ENCODE measurements at regions not wholly inside any gene's neighbourhood (a gene's known extent, or its start where the extent isn't known, plus 50 kb on each side); places are given as distances from the start of the nearest gene placed in this dataset.
"Not testable (repeated sequence)": the region's sequence is repeated elsewhere in the genome, so short reads cannot be mapped to it uniquely, and the experiment has no call there.

DNA sequence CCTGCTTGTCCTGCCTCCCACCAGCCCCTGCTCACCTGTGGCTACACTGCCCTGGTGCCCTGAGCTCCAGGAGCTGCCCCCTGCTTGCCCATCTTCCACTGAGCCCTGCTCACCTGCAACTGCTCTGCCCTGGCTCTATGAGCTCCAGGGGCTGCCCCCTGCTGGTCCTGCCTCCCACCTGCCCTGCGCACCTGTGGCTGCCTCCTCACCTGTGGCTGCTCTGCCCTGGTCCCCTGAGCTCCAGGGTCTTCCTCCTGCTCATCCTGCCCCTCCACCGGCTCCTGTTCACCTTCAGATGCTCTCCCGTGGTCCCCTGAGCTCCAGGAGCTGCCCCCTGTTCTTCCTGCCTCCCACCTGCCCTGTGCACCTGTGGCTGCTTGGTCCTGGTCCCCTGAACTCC is 247.6 kb downstream of the TMEM121 start:
- no peak for DNase-seq

DNA sequence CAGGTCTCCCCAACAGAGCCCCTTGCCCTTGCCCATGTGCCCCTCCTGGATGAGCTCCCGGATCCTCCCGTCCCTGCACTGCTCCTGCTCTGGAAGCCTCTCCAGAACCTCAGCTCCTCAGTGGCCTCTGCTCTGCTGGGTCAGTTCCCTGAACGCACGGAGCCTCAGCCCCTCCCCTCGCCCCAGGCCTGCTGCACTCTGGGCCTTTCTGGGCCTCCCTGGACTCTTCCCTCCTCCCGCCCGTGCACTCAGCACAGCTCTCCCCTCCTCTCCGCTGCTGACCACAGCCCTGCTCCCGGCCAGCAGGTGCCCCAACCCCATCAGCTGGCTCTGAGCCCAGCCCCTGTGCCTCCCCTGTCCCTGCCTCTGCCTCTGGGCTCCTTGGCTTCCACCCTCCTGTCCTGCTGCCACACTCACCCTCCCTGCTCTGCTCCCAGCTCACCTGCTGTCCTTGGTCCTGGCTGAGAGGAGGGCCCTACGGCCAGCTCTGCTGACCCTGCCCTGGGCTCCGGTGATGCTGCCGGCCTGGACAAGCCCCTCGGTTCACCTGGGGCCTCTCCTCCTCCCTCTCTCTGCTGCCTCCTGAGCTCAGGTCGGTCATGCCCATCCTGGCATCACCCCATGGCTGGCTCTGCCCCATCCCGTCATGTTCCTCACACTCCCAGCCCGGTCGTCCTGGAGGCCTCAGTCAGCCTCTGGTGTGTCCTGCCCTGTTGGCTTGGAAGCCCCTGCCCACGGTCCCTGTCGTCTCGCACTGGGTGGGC is 248.4 kb downstream of the TMEM121 start:
- DNase-seq: not testable (repeated sequence)

DNA sequence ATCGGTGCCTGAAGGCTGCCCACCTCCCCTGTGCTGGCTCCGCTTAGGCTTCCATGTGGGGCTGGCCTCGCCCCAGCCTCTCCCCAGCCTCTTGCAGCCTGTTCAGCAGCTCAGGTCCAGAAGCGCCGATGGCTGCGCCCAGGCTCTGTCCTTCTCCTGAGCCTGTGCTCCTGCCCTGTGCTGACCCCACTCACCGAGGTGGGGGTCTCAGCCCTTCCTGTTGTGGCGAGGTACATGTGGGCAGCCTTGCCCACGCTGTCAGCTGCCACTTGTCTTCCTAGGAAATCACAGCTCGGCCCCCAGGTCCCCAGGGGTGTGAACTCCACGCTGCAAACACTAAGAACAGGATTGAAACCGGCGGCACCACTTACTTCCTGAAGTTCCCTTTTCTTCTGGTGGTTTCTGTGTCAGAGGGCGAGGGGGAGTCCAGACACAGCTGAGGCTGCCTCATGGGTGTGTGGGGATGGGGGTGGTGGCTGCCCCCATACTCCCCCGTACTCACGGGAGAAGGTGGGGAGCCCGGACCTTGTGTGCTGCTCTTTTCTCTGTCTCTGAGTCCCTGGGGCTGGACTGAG is 249.1 kb downstream of the TMEM121 start:
- not testable (repeated sequence) for DNase-seq

DNA sequence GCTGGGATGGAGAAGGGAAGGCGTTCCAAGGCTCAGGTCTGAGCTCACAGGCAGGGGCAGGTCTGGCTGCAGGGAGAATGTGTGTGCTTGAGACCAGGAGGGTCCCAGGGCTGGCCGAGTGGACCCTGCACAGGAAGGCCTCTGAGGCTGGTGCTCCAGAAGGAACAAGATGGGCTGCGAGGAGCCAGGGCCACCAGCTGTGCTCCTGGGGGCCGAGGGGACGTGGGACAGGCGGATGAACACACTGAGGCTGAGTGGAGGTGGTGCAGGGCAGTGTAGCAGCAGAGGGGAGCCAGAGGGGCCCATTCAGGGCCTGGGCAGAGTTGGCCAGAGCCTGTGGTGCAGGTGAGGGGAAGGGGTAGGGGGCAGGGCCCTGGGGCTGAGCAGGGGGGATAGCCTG is 249.7 kb downstream of the TMEM121 start:
- DNase-seq: not testable (repeated sequence)

DNA sequence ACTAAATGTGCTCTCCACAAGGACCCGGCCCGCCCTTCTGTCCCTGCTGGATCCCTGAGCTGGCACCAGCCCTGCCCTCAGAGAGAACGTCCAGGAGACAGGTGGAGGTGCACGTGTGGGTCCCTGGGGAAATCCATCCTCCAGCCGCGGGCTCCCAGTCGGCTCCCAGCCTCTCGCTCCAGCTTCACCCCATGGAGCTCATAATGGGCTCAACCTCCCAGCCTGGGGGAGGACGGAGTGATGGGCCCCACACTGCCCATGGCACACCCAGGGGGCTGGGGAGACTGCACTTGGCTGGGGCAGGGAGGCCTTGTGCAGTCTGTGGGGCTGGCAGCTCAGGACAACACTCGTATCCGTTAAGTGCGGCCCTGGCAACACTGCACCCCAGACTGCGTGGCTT is 250.5 kb downstream of the TMEM121 start:
- DNase-seq: no peak

DNA sequence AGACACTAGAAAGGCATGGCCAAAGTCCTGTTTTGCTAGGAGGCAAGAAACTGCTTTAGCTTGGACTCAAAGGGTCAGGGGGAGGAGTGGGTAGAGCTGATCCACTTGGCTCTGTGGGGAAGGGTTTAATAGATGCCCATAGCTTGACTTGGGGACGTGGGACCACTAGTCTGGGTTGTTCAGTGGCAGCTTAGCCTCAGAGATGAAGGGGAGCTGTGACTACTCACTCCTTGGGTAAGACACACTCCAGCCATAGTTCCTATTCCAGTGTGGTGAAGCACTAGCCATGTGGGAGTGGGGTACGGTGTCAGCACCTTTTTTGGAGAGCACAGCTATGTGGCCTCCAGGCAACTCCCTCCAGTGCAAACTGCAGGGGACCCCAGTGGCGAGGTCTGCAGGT is 257.3 kb downstream of the TMEM121 start:
- DNase-seq: no peak

DNA sequence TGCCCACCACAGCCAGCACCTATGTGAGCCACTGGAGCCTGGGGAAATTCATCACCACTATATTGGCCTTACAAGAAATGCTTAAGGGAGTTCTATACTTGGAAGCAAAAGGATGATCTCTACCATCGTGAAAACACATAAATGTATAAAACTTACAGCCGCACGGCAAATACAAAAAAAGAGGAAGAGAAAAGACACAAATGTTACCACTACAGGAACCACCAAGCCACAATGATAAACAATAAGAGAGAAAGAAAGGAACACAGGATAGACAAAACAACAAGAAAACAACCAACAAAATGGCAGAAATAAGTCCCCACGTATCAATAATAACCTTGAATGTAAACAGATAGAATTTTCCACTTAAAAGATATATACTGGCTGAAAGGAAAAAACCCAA is 267.5 kb downstream of the TMEM121 start:
- DNase-seq: no peak

DNA sequence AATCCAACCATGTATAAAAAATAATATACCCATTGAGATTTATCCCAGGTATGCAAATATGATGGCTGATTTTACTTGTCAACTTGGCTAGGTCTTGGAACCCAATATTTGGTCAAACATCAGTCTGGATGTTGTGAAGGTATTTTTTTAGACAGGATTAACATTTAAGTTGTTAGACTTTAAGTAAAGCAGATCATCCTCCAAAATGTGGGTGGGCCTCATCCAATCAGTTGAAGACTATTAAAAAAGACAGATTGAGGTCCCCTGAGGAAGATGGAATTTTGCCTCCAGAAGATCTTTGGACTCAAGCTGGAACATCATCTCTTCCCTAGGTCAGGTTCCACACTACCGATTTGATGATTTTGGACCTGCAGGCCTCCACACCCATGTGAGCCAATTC is 271.2 kb downstream of the TMEM121 start:
- DNase-seq: no peak

DNA sequence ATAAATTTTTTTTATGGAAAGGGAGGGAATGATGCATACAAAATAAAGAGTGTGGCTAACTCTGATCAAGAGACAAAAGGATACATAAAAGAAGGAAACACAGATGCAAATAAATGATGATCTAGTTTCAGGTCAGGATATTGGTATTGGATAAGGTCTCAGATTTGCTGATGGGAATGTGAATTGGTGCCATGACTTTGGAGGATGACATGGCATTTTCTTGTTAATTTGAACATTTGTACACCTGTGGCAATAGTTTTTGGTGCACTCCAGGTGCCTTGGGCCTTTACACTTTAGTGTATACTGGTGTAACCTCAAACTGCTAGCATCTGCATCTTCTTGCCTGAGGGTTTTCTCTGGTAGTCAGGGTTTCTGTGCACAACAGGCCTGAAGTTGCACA is 279.3 kb downstream of the TMEM121 start:
- DNase-seq: no peak

DNA sequence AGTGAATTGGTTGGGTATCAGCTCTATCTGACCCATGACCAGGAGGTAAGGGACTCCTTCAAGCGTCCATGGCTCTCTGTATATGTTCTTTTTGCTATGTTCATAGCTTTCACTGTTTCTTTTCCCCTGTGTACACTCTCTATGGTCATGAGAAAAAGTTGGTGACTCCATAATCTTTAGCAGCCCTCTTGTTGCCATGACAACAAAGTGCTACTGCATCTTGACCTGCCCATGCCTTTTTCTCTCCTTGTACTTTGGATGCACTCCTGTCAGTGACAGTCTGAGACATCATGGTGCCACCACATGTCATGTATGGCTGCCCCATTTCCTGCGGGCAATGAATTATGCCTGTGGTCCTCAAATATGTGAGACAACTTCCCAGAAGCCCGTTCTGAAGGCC is 280.2 kb downstream of the TMEM121 start:
- DNase-seq: no peak

DNA sequence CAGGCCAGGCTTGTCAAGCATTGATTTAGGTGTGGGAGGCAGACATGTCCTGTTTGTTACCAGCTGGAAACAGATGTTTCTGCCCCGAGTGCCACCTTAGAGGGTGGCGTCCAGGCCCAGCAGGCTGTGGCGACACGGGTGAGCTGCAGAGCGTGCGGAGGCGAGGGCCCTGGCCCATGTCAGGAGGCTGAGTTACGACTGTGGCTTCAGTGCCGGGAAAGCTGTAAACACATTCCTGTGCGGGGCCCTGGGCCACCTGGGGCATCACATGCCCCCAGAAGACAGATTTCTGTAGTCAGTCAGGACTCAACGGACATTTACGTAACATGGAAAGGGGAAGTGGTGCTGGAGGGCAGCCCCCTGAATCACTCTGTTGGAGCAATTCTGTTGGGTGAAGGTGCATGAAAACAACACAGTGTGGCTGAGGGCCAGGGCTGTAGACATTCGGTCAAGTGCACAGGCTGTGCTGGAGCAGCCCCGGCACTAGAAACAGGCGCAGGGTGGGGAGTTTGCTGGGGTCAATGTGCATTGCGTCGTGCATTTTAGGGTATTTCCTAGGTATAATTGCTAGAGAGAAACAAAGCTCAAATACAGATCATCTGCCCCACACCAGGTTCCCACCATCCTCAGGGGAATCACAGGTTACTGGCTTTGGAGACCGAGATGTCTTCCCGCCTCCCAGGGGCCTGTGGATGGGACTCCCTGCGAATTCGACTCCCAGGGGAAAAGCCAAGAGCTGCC is 291.8 kb downstream of the TMEM121 start:
- no peak for DNase-seq

DNA sequence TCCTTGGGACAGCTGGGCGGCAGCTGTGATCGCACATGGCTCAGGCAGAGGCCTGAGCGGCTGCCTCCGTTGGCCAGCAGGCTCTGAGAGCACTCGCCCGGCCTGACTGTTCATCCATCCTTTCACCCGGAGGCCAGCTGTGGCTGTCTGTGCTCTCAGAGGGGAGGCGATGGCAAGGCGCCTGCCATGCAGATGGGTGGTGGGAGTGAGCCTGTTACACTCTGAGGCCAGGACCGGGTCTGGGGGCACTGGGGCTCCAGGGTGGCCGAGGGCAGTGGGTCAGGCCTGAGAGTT is 292.3 kb downstream of the TMEM121 start:
- DNase-seq: no peak

DNA sequence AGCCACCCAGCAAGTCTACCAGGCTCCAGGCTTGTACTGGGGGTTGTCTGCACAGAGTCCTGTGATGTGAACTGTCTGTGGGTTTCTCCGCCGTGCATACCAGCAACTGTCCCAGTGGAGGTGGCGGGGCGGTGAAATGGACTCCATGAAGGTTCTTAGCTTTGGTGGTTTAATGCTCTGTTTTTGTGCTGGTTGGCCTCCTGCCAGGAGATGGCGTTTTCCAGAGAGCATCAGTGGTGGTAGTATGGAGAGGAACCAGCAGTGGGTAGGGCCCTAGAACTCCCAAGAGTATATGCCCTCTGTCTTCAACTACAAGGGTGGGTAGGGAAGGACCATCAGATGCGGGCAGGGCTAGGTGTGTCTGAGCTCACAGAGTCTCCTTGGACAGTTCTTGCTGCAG is 303.8 kb downstream of the TMEM121 start:
- DNase-seq: no peak

DNA sequence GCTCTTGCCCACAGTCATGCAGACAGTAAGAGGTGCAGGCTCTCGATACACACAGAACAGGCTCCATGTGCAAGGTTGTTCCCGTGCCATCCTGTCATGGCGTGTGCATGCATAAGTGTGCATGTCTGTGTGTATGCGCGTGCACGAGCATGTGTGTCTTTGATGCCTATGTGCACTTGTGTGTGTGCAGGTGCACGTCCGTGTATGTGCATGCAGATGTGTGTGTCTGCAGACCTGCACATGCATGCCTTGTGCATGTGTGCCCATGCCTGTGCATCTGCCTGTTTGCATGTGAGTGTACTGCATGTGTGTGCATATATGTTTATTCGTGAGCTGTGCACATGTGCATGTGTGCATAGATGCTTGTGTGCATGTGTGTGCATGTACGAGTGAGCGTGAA is 309.8 kb downstream of the TMEM121 start:
- no peak for DNase-seq

DNA sequence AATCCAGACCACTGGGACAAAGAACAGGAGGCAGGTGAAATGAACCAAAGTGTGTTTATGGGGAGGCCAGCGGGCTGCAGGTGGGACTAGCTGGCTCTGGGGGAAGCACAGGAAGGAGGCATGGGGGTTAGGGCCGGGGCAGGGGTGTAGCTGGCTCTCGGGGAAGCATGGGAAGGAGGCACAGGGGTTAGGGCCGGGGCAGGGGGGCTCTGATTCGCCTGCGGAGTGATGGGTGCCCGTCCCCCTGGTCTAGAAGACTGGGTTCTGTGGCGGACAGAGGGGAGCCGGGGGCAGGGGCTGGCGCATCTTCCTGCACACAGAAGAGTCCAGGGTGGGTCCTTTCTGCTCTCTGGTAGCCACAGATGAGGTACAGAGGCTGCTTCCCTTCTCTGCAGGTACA is 310.3 kb downstream of the TMEM121 start:
- DNase-seq: no peak

DNA sequence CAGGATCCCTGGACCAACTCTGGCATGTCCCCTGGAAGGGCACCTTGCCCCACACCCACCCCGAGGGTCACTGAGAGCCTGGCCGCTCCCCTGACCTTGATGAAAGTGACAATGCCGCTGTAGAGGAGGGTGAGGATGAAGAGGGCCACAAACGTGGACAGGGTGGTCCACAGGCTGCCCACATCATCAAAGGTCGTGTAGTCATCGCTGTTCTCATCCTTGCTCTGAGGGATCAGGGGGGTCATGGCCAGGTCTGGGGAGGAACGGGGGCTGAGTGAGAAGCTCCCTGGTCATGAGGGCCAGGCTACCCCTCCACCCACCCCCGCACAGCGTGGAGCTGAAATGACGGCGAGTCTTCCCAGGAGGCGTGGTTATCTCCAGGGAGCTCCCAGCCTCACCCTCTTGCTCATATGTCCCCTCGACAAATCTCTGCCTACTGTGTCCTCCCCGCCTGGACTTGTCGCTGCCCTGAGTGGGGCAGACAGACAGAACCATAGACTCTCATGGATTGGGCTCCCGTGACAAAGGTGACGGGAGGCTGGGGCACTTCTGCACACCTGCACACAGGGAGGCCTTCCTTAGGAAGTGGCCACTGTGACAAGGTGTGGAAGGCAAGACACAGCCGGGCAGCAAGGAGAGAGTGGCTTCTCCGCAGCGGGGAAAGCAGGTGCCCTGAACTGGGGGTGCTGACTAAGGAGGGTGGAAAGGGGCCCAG is 311.1 kb downstream of the TMEM121 start:
- no peak for DNase-seq

DNA sequence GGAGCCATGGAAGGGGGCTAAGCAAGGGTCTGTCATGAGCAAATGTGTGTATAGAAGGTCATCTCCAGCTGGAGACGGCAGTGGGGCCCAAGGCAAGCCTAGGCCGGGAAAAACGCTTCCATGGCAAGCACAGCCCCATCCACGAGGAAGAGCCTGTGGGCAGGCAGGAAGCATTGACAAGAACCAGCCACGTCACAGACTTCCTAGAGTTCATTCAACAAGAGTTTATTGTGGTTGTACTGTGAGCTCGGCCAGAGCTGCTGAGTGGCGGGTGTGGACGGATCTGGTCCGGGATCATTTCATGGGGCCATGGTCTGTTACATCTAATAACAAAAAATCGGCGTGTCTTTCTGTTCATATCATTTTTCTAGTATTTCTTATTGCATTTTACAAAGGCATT is 311.7 kb downstream of the TMEM121 start:
- no peak for DNase-seq

DNA sequence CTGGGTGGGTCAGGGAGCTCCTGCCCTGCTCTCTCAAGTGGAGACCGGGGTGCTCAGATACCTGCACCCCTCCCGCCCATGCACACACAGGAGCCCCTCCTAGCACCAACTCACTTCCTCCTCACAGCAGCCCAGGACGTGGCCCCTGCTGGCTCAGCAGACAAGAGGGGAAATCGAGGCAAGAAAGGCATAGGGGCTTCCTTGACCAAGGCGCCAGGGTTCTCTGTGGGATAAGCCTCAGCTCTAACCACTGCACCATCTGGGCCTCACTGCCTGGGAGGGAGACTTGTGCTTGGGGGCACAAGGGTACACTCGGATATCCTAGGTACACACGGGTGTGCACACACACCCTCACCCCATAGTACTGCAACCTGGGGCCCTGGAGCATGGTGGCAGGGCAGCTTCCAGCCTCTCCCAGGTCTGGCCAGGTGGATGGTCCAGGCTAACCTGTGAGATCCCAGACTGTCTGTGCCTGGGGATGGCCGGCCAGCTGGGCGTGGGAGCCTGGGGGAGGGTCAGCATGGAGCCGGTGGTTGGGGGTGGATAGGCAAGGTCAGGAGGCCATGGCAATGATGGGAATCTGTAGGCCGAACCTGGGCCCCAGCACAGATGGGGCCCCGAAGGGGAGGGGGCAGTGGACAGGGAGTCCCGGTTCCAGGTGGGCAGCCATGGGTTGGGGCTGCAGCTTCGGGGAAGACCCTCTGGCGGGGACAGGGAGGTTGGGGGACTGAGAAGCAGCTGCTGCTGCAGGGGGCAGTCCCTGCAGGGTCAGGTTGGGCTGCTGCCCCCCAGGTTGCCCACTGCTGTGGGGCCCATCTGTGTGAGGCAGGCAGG is 312.4 kb downstream of the TMEM121 start:
- DNase-seq: no peak

DNA sequence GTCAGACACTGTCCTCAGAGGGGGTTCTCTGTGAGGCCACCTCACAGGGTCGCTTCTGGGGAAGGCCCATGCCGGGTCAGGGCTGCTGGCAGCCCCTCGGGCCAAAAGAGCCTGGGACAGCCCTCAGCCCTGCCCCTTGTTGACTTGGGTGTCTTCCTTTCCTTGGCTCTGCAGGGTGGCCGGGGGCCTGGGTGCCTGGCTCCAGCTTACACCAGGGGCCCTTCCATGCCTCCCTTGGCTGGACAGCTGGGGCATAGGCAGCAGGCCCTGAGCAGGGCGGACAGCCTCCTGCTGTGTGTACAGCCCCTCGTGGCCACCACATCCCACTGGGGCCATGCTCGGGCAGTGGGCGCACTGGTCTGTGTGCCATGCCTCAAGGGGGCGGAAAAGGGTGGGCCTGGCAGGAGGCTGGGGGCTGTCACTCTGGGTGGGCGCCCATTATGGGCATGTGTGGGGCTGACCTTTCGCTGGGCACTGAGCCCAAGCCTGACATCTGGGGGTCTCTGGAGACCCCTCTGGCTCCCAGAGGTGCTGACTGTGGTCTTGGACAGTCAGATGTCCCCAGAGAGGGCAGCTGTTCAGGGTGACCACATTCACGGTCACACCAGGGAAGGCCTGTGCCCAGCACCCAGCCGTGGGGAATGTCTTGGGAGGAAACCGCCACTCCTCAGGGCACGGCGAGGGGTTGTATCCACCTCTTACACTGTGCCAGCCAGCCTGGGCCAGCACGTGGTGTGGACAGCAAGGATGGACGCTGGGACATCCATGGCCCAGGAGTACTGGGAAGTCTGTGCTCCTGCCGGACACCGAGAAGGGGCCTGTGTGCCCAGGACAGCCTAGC is 313.3 kb downstream of the TMEM121 start:
- no peak for DNase-seq

DNA sequence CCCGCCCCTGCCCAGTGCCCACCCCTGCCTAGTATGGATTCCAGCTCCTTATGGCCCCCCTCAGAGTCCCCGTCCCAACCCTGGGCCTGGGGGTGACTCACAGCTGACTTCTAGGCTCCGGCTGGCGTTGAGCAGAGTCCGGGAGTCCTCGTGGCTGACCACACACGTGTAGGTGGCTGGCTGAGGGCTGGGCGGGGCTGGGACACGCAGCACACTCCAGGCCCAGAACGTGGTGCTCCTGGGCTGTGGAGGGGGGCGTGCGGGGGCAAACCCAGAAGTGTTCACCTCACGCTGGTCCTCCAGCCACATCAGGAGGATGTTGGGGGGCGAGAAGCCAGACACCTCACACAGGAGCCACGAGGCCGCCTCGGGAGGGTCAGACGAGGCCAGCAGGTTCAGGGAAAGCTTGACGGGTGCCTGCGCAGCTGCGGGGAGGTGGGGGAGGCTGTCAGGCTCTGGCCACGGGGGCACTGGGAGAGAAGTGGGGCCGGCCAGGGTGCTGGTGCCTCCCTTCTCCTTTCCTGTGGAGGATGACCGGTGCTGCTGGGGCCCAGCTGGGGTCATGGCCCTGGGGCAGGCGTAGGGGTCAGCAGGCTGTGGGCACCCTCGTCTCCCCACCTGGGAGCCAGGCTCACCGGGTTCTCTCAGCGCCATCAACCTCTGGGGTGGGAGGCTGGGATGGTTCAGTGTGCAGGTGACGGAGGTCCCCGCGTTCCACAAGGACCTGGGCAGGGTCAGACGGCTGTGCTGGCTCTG is 314.1 kb downstream of the TMEM121 start:
- DNase-seq: no peak
